ENCODE measurements at regions not wholly inside any gene's neighbourhood (a gene's known extent, or its start where the extent isn't known, plus 50 kb on each side); places are given as distances from the start of the nearest gene placed in this dataset.

DNA sequence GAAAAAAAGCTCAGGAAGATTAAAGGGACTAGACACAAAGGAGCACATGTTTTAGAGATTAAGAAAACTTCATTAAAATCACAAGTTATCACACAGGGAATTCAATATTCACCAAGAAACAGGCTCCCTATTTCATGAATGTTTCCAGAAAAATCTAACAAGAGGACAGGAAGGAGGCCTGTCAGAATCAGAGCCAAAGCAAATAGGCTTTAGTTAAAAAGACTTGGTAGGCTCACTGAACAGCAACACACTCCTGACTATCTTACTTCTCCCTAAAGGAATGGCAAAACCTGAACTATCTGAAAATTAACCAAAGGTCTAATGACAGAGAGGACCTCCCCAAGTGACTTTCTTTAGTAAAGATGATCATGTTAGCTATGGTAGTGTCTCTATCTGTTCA lies 188.3 kb upstream of the MEOX2 start:
- Histone ChIP-seq H3K27ac (no peak overlapping the region), H3K4me1 (no peaks in the 10 kb centered on the region), H3K36me3 (no peaks in the 10 kb centered on the region), H3K9me3 (no peaks in the 10 kb centered on the region), H3K4me3 (no peak overlapping the region), H3K27me3 (no peaks in the 10 kb centered on the region)
- in situ Hi-C loops (cut with MboI; ENCODE audit: low sequenced_read_pairs in 4 of 4), result no loop called here
- DNase-seq (no peak), ATAC-seq (no peak)
- intact Hi-C loops (cut with DNase I; ENCODE audit: low total_unique reads), result no loop called here
- TF ChIP-seq, protein P1, sequence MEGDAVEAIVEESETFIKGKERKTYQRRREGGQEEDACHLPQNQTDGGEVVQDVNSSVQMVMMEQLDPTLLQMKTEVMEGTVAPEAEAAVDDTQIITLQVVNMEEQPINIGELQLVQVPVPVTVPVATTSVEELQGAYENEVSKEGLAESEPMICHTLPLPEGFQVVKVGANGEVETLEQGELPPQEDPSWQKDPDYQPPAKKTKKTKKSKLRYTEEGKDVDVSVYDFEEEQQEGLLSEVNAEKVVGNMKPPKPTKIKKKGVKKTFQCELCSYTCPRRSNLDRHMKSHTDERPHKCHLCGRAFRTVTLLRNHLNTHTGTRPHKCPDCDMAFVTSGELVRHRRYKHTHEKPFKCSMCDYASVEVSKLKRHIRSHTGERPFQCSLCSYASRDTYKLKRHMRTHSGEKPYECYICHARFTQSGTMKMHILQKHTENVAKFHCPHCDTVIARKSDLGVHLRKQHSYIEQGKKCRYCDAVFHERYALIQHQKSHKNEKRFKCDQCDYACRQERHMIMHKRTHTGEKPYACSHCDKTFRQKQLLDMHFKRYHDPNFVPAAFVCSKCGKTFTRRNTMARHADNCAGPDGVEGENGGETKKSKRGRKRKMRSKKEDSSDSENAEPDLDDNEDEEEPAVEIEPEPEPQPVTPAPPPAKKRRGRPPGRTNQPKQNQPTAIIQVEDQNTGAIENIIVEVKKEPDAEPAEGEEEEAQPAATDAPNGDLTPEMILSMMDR (IDR thresholded peaks at IDR 0.05 in 4 of 5, conservative IDR thresholded peaks at IDR 0.05 in 1 of 5), result no peak
- TF ChIP-seq POLR2A (IDR thresholded peaks at IDR 0.05), result no peak

- no peak overlapping the region for H3K4me3 ChIP-seq
- no peak overlapping the region for H3K27ac ChIP-seq
- H3K36me3 ChIP-seq, result no peaks in the 10 kb centered on the region
- DNase-seq, result no peak
- TF ChIP-seq POLR2A (IDR thresholded peaks at IDR 0.05), result no peak
- TF ChIP-seq, protein P1 (IDR thresholded peaks at IDR 0.05 in 4 of 5, conservative IDR thresholded peaks at IDR 0.05 in 1 of 5), result no peak
- ATAC-seq, result no peak
- intact Hi-C loops (cut with DNase I; ENCODE audit: low total_unique reads), result no loop called here
- H3K27me3 ChIP-seq, result no peaks in the 10 kb centered on the region
- H3K4me1 ChIP-seq, result no peaks in the 10 kb centered on the region
- in situ Hi-C loops (cut with MboI; ENCODE audit: low sequenced_read_pairs in 4 of 4), result no loop called here
- H3K9me3 ChIP-seq, result no peaks in the 10 kb centered on the region
Observed at GRCh38 chr7:15870347-15870746, 183.9 kb upstream of the MEOX2 start.

GRCh38 chr7:15867441-15867840 lies 181.0 kb upstream of the MEOX2 start:
- intact Hi-C loops (cut with DNase I; ENCODE audit: low total_unique reads), result no loop called here
- no peak for TF ChIP-seq POLR2A (IDR thresholded peaks at IDR 0.05)
- TF ChIP-seq, protein P1 (IDR thresholded peaks at IDR 0.05 in 4 of 5, conservative IDR thresholded peaks at IDR 0.05 in 1 of 5), result no peak
- H3K4me1 ChIP-seq, result no peaks in the 10 kb centered on the region
- no peak overlapping the region for H3K27ac ChIP-seq
- H3K4me3 ChIP-seq, result no peak overlapping the region
- no peaks in the 10 kb centered on the region for H3K9me3 ChIP-seq
- DNase-seq, result no peak
- no peak for ATAC-seq
- H3K36me3 ChIP-seq, result no peaks in the 10 kb centered on the region
- in situ Hi-C loops (cut with MboI; ENCODE audit: low sequenced_read_pairs in 4 of 4), result no loop called here
- H3K27me3 ChIP-seq, result no peaks in the 10 kb centered on the region

DNA sequence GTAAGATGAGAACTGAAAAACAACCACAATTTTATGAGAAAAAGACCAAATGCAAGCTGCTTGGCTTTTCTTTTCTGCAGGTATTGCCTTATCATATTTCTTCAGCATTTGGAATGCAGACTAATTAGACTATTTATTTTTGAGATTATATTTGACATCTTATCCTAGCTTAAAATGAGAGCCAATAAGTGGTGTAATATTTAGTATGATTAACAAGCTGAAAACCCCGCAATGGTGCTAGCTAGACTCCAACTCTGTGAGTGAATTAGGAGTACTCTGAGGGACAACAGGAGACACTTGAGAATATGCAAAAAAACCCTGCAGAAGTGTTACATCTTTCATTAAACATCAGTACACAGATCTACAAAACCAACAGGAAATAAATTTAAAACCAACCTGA lies 180.3 kb upstream of the MEOX2 start:
- H3K36me3 ChIP-seq, result no peaks in the 10 kb centered on the region
- no peak overlapping the region for H3K4me3 ChIP-seq
- ATAC-seq (no peak), DNase-seq (no peak)
- H3K9me3 ChIP-seq, result no peaks in the 10 kb centered on the region
- H3K4me1 ChIP-seq, result no peaks in the 10 kb centered on the region
- in situ Hi-C loops (cut with MboI; ENCODE audit: low sequenced_read_pairs in 4 of 4), result no loop called here
- no peak overlapping the region for H3K27ac ChIP-seq
- TF ChIP-seq, protein P1 (IDR thresholded peaks at IDR 0.05 in 4 of 5, conservative IDR thresholded peaks at IDR 0.05 in 1 of 5), result no peak
- no peak for TF ChIP-seq POLR2A (IDR thresholded peaks at IDR 0.05)
- intact Hi-C loops (cut with DNase I; ENCODE audit: low total_unique reads), result no loop called here
- no peaks in the 10 kb centered on the region for H3K27me3 ChIP-seq

DNA sequence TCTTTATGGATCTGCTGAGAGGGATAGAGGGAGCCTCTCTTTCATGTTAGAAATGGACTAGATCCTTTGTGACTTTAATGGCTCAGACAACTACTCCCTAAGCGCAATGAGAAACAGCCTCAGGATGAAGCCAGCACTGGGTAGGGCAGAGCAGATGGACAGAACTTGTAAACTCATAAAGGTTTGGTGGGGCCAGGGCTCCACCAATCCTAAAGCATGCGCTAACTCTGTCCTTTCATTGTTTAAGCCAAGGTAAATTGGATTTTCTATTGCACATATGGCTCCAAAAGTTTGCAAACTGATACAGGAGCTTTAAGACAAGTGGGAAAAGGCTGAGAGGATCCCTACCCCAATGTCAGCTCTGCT lies 178.1 kb upstream of the MEOX2 start:
- TF ChIP-seq POLR2A (IDR thresholded peaks at IDR 0.05), result no peak
- TF ChIP-seq, protein P1 (IDR thresholded peaks at IDR 0.05 in 4 of 5, conservative IDR thresholded peaks at IDR 0.05 in 1 of 5), result no peak
- no peak overlapping the region for H3K4me3 ChIP-seq
- no peak overlapping the region for H3K27ac ChIP-seq
- in situ Hi-C loops (cut with MboI; ENCODE audit: low sequenced_read_pairs in 4 of 4), result no loop called here
- H3K9me3 ChIP-seq, result no peaks in the 10 kb centered on the region
- DNase-seq (no peak), ATAC-seq (no peak)
- H3K4me1 ChIP-seq, result no peaks in the 10 kb centered on the region
- no peaks in the 10 kb centered on the region for H3K27me3 ChIP-seq
- no peaks in the 10 kb centered on the region for H3K36me3 ChIP-seq
- intact Hi-C loops (cut with DNase I; ENCODE audit: low total_unique reads), result no loop called here
